SK-N-SH (cell line): ENCODE measurements at regions not wholly inside any gene's neighbourhood (a gene's known extent, or its start where the extent isn't known, plus 50 kb on each side); places are given as distances from the start of the nearest gene placed in this dataset.
"Not testable (repeated sequence)": the region's sequence is repeated elsewhere in the genome, so short reads cannot be mapped to it uniquely, and the experiment has no call there.

Experiments
- CTCF ChIA-PET: fragments of 300-600, 350-600 bp; formaldehyde crosslinking; extraction: SDS; loops from one replicate; lab custom pipeline; 2021; lab: Yijun Ruan, JAX
- POLR2A ChIA-PET: fragments of 350-600 bp; sonication (Branson Sonifier 250); formaldehyde crosslinking; extraction: SDS; loops from one replicate; lab custom pipeline; 2020; ENCODE audit warnings: antibody characterized with exemption, inconsistent platforms; lab: Yijun Ruan, JAX
- DNase-seq: peaks from one replicate; pipeline ENCODE4 v3.0.0; 2012
- H2AFZ ChIP-seq: fragments of 200-600 bp; sonication (generic); 2 replicates; pipeline ENCODE4 v1.8.1; 2016; ENCODE audit warnings: antibody characterized with exemption, mild to moderate bottlenecking, low read depth
- H3F3A ChIP-seq: fragments of 200-600 bp; sonication (generic); replicated peaks from 2 replicates; pipeline ENCODE3; 2016; ENCODE audit warnings: antibody characterized with exemption, mild to moderate bottlenecking; ENCODE audit not compliant: insufficient read depth
- H3K27ac ChIP-seq, 2 experiments: fragments of 200-500 bp in 1 of 2; fragments of 200-600 bp in 1 of 2; sonication (Bioruptor generic) in 1 of 2; sonication (generic), shearing (Covaris generic) in 1 of 2; 2 replicates each; pipeline versions ENCODE4 v1.5.1 to v1.6.1; 2014 to 2016; ENCODE audit warnings: low read depth in 2 of 2, inconsistent platforms in 1 of 2, low read length in 1 of 2, mild to moderate bottlenecking in 1 of 2, mixed read lengths in 1 of 2
- H3K27me3 ChIP-seq: fragments of 200-600 bp; sonication (generic), shearing (Covaris generic); 2 replicates; pipeline ENCODE4 v1.6.1; 2016; ENCODE audit warnings: mixed run types; ENCODE audit not compliant: insufficient read depth
- H3K36me3 ChIP-seq, 2 experiments: fragments of 200-500 bp in 1 of 2; fragments of 200-600 bp in 1 of 2; sonication (Bioruptor generic) in 1 of 2; sonication (generic) in 1 of 2; replicated peaks in 1 of 2; 2 replicates each; pipeline versions ENCODE3 to v1.5.1; 2014 to 2016; ENCODE audit warnings: low read length in 1 of 2, mild to moderate bottlenecking in 1 of 2; ENCODE audit not compliant: insufficient read depth in 2 of 2, control insufficient read depth in 1 of 2
- H3K4me1 ChIP-seq, 2 experiments: fragments of 200-500 bp in 1 of 2; fragments of 200-600 bp in 1 of 2; sonication (Bioruptor generic) in 1 of 2; sonication (generic), shearing (Covaris generic) in 1 of 2; 2 replicates each; pipeline versions ENCODE4 v1.5.1 to v1.6.1; 2014 to 2016; ENCODE audit warnings: low read depth in 1 of 2, low read length in 1 of 2, mixed run types in 1 of 2; ENCODE audit not compliant: insufficient read depth in 2 of 2, control insufficient read depth in 1 of 2
- H3K4me2 ChIP-seq: fragments of 200-600 bp; sonication (generic), shearing (Covaris generic); 2 replicates; pipeline ENCODE4 v1.6.1; 2017; ENCODE audit warnings: mixed run types
- H3K4me3 ChIP-seq, 2 experiments: fragments of 200-500 bp in 1 of 2; fragments of 200-600 bp in 1 of 2; sonication (Bioruptor generic) in 1 of 2; sonication (generic), shearing (Covaris generic) in 1 of 2; 2 replicates each; pipeline versions ENCODE4 v1.5.1 to v1.8.1; 2014 to 2016; ENCODE audit warnings: low read depth in 2 of 2, inconsistent platforms in 1 of 2, low read length in 1 of 2, mild to moderate bottlenecking in 1 of 2, mixed read lengths in 1 of 2, moderate library complexity in 1 of 2
- H3K79me2 ChIP-seq: fragments of 200-600 bp; sonication (generic); 2 replicates; pipeline ENCODE4 v1.8.1; 2017; ENCODE audit warnings: mild to moderate bottlenecking; ENCODE audit not compliant: insufficient read depth
- H3K9ac ChIP-seq: fragments of 200-600 bp; sonication (generic); 2 replicates; pipeline ENCODE4 v1.6.1; 2017; ENCODE audit warnings: mixed run types
- H3K9me2 ChIP-seq: fragments of 200-600 bp; sonication (generic); 2 replicates; pipeline ENCODE4 v1.6.1; 2017; ENCODE audit warnings: mixed run types
- H3K9me3 ChIP-seq: fragments of 200-600 bp; sonication (generic); 2 replicates; pipeline ENCODE4 v1.6.1; 2017; ENCODE audit warnings: mixed run types, mild to moderate bottlenecking, moderate library complexity
- H4K20me1 ChIP-seq: fragments of 200-600 bp; sonication (generic); 2 replicates; pipeline ENCODE4 v1.6.1; 2017; ENCODE audit warnings: mild to moderate bottlenecking, mixed run types; ENCODE audit not compliant: insufficient read depth
- CHD2 ChIP-seq: fragments of 150-350 bp; IDR thresholded peaks from 2 replicates; pipeline ENCODE4 v1.6.1; 2018; ENCODE audit warnings: low read length; ENCODE audit not compliant: partially characterized antibody
- ELF1 ChIP-seq: IDR thresholded peaks from 2 replicates; pipeline ENCODE4 v1.4.0; 2012
- EP300 ChIP-seq, 2 experiments: IDR thresholded peaks; 2 replicates each; pipeline versions ENCODE4 v1.4.0 to v1.6.1; 2012; ENCODE audit warnings: borderline replicate concordance in 1 of 2, low read depth in 1 of 2, low read length in 1 of 2
- EZH2phosphoT487 ChIP-seq: fragments of 200-600 bp; sonication (generic); IDR thresholded peaks from 2 replicates; pipeline ENCODE4 v1.6.1; 2017; ENCODE audit warnings: low read depth, mixed run types, mild to moderate bottlenecking, antibody characterized with exemption, moderate library complexity, borderline replicate concordance
- FOSL2 ChIP-seq: IDR thresholded peaks from 2 replicates; pipeline ENCODE4 v1.4.0; 2012; ENCODE audit warnings: low read depth, mild to moderate bottlenecking, moderate library complexity, borderline replicate concordance
- FOXM1 ChIP-seq: IDR thresholded peaks from 2 replicates; pipeline ENCODE4 v1.4.0; 2012; ENCODE audit warnings: low read depth, mild to moderate bottlenecking
- JUND ChIP-seq: IDR thresholded peaks from 2 replicates; pipeline ENCODE4 v1.4.0; 2012
- POLR2AphosphoS5 ChIP-seq: IDR thresholded peaks from 2 replicates; pipeline ENCODE4 v1.6.1; 2012; ENCODE audit warnings: low read depth, low read length
- RCOR1 ChIP-seq: fragments of 150-350 bp; IDR thresholded peaks from 2 replicates; pipeline ENCODE4 v1.6.1; 2017; ENCODE audit warnings: antibody characterized with exemption, low read length
- RXRA ChIP-seq: IDR thresholded peaks from 2 replicates; pipeline ENCODE4 v1.4.0; 2012; ENCODE audit warnings: low read depth, mild to moderate bottlenecking, borderline replicate concordance
- SMC3 ChIP-seq: IDR thresholded peaks from 2 replicates; pipeline ENCODE4 v1.6.1; 2012; ENCODE audit warnings: low read depth, low read length, improper control_type of control experiment
- TCF12 ChIP-seq: IDR thresholded peaks from 2 replicates; pipeline ENCODE4 v1.4.0; 2012
- TEAD4 ChIP-seq: IDR thresholded peaks from 2 replicates; pipeline ENCODE4 v1.4.0; 2012; ENCODE audit warnings: mild to moderate bottlenecking, borderline replicate concordance; ENCODE audit not compliant: insufficient read depth
- WGBS: methylation state at CpG from one replicate; pipeline ENCODE4 v1.1.6; 2017; ENCODE audit warnings: low lambda C conversion rate; 5-methylcytosine and 5-hydroxymethylcytosine counted together
- TF ChIP-seq, protein P1 (sequence below): IDR thresholded peaks from 2 replicates; pipeline ENCODE4 v1.6.1; 2012; ENCODE audit warnings: mild to moderate bottlenecking, low read depth, low read length, moderate library complexity
- TF ChIP-seq, protein P2 (sequence below): fragments of 150-350 bp; IDR thresholded peaks from 2 replicates; pipeline ENCODE4 v1.6.1; 2017; ENCODE audit warnings: antibody characterized with exemption, low read length, low read depth, borderline replicate concordance
- TF ChIP-seq, protein P3 (sequence below): IDR thresholded peaks from 2 replicates; pipeline ENCODE4 v1.4.0; 2012; ENCODE audit warnings: low read depth
- TF ChIP-seq, protein P4 (sequence below): IDR thresholded peaks from 2 replicates; pipeline ENCODE4 v1.4.0; 2012; ENCODE audit warnings: low read depth, borderline replicate concordance
- TF ChIP-seq, protein P5 (sequence below): fragments of 200-600 bp; sonication (generic); IDR thresholded peaks from 2 replicates; pipeline ENCODE4 v1.6.1; 2017; ENCODE audit warnings: antibody characterized with exemption, mild to moderate bottlenecking, moderate library complexity

DNA sequence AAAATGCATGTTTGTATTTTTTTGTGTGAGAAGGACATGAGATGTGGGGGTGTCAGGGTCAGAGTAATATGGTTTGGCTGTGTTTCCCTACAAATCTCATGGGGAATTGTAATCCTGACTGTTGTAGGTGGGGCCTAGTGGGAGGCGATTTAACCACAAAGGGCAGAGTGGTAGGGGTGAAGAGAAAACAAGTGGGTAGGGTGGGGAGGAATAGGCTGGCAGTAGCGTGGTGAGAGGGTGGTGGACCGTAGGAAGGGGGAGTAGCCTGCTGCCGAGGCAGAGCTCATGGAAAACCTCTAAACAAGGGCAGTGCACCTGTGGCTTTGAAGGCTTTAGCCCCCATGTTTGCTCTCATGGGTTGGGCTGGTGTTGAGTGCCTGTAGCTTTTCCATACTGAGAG, 152.8 kb upstream of the ZNF519 start:
- H3K9me2 ChIP-seq = no peaks in the 10 kb centered on the region
- no peaks in the 10 kb centered on the region for H3K9me3 ChIP-seq
- WGBS = 6% methylated on average over 4 of the region's 4 CpGs
- no peak overlapping the region for H3K27ac ChIP-seq
- ChIA-PET CTCF (no interaction called here), POLR2A (no interaction called here)
- no peak for DNase-seq
- no peaks in the 10 kb centered on the region for H3K4me1 ChIP-seq
- no peaks in the 10 kb centered on the region for H3K27me3 ChIP-seq
- H3F3A ChIP-seq = no peaks in the 10 kb centered on the region
- no peak overlapping the region for H3K9ac ChIP-seq
- no peaks in the 10 kb centered on the region for H3K36me3 ChIP-seq
- no peak overlapping the region for H3K4me2 ChIP-seq
- no peaks in the 10 kb centered on the region for H4K20me1 ChIP-seq
- no peak overlapping the region for H3K4me3 ChIP-seq
- no peaks in the 10 kb centered on the region for H3K79me2 ChIP-seq
- no peak overlapping the region for H2AFZ ChIP-seq
- TF ChIP-seq EZH2phosphoT487 = no peak
- no peak for TF ChIP-seq TEAD4
- no peak for TF ChIP-seq SMC3
- TF ChIP-seq, protein P1, sequence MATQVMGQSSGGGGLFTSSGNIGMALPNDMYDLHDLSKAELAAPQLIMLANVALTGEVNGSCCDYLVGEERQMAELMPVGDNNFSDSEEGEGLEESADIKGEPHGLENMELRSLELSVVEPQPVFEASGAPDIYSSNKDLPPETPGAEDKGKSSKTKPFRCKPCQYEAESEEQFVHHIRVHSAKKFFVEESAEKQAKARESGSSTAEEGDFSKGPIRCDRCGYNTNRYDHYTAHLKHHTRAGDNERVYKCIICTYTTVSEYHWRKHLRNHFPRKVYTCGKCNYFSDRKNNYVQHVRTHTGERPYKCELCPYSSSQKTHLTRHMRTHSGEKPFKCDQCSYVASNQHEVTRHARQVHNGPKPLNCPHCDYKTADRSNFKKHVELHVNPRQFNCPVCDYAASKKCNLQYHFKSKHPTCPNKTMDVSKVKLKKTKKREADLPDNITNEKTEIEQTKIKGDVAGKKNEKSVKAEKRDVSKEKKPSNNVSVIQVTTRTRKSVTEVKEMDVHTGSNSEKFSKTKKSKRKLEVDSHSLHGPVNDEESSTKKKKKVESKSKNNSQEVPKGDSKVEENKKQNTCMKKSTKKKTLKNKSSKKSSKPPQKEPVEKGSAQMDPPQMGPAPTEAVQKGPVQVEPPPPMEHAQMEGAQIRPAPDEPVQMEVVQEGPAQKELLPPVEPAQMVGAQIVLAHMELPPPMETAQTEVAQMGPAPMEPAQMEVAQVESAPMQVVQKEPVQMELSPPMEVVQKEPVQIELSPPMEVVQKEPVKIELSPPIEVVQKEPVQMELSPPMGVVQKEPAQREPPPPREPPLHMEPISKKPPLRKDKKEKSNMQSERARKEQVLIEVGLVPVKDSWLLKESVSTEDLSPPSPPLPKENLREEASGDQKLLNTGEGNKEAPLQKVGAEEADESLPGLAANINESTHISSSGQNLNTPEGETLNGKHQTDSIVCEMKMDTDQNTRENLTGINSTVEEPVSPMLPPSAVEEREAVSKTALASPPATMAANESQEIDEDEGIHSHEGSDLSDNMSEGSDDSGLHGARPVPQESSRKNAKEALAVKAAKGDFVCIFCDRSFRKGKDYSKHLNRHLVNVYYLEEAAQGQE = no peak
- TF ChIP-seq, protein P2, sequence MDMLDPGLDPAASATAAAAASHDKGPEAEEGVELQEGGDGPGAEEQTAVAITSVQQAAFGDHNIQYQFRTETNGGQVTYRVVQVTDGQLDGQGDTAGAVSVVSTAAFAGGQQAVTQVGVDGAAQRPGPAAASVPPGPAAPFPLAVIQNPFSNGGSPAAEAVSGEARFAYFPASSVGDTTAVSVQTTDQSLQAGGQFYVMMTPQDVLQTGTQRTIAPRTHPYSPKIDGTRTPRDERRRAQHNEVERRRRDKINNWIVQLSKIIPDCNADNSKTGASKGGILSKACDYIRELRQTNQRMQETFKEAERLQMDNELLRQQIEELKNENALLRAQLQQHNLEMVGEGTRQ = no peak
- no peak for TF ChIP-seq FOSL2
- no peak for TF ChIP-seq TCF12
- no peak for TF ChIP-seq JUND
- TF ChIP-seq, protein P3, sequence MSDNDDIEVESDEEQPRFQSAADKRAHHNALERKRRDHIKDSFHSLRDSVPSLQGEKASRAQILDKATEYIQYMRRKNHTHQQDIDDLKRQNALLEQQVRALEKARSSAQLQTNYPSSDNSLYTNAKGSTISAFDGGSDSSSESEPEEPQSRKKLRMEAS = no peak
- TF ChIP-seq EP300 (IDR thresholded peaks at IDR 0.05; ENCODE audit: borderline replicate concordance in 1 of 2, low read depth in 1 of 2, low read length in 1 of 2) = no peak
- TF ChIP-seq FOXM1 = no peak
- TF ChIP-seq, protein P4, sequence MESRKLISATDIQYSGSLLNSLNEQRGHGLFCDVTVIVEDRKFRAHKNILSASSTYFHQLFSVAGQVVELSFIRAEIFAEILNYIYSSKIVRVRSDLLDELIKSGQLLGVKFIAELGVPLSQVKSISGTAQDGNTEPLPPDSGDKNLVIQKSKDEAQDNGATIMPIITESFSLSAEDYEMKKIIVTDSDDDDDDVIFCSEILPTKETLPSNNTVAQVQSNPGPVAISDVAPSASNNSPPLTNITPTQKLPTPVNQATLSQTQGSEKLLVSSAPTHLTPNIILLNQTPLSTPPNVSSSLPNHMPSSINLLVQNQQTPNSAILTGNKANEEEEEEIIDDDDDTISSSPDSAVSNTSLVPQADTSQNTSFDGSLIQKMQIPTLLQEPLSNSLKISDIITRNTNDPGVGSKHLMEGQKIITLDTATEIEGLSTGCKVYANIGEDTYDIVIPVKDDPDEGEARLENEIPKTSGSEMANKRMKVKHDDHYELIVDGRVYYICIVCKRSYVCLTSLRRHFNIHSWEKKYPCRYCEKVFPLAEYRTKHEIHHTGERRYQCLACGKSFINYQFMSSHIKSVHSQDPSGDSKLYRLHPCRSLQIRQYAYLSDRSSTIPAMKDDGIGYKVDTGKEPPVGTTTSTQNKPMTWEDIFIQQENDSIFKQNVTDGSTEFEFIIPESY = no peak
- no peak for TF ChIP-seq POLR2AphosphoS5
- TF ChIP-seq RXRA = no peak
- TF ChIP-seq RCOR1 = no peak
- TF ChIP-seq ELF1 = no peak
- TF ChIP-seq CHD2 = no peak
- TF ChIP-seq, protein P5, sequence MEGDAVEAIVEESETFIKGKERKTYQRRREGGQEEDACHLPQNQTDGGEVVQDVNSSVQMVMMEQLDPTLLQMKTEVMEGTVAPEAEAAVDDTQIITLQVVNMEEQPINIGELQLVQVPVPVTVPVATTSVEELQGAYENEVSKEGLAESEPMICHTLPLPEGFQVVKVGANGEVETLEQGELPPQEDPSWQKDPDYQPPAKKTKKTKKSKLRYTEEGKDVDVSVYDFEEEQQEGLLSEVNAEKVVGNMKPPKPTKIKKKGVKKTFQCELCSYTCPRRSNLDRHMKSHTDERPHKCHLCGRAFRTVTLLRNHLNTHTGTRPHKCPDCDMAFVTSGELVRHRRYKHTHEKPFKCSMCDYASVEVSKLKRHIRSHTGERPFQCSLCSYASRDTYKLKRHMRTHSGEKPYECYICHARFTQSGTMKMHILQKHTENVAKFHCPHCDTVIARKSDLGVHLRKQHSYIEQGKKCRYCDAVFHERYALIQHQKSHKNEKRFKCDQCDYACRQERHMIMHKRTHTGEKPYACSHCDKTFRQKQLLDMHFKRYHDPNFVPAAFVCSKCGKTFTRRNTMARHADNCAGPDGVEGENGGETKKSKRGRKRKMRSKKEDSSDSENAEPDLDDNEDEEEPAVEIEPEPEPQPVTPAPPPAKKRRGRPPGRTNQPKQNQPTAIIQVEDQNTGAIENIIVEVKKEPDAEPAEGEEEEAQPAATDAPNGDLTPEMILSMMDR = no peak

DNA sequence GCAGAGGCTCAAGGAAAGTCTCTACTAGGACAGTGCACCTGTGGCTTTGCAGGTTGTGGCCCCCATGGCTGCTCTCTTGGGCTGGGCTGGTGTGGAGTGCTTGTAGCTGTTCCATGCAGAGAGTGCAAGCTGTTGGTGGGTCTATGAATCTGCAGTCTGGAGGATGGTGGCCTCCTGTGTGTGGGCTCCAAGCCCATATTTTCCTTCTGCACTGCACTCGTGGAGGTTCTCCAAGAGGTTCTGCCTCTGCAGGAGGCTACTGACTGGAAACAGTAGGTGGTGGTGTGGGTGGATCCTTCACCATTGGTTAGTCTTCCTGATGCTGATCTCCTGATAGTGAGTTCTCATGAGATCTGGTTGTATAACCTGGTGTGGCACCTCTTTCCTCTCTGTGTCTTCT, 143.2 kb upstream of the ZNF519 start:
- WGBS = 0% methylated on average over 1 of the region's 1 CpG
- H4K20me1 ChIP-seq, POLR2A ChIA-PET, H2AFZ ChIP-seq, H3K9ac ChIP-seq, DNase-seq, H3K9me2 ChIP-seq, H3K9me3 ChIP-seq, H3K4me2 ChIP-seq, H3K79me2 ChIP-seq, H3K36me3 ChIP-seq, H3K27ac ChIP-seq, H3F3A ChIP-seq, H3K4me1 ChIP-seq, H3K27me3 ChIP-seq, CTCF ChIA-PET, H3K4me3 ChIP-seq: not testable (repeated sequence)
